ENCODE measurements at regions not wholly inside any gene's neighbourhood (a gene's known extent, or its start where the extent isn't known, plus 50 kb on each side); places are given as distances from the start of the nearest gene placed in this dataset.
"Not testable (repeated sequence)": the region's sequence is repeated elsewhere in the genome, so short reads cannot be mapped to it uniquely, and the experiment has no call there.

DNA sequence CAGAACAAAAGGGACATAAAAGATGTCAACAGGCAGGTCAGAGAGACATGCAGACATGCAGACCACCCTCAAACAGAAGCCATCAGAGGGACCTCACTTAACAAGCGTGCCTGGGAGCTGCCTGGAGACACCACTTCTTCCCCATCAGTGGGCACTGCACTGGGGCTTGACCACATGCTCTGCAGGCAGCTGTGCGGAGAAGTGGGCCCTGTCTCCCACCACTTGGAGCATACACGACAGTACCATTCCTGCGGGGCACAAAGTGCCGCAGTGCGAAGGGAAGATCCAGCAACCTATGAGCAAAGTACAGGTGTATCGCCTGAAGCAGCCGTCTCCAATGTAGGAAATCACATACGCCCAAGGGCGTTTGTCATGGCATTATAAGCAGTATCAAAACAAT lies 150.5 kb upstream of the FOXD4L5 start:
- Mint-ChIP-seq H3K27me3 (no peaks in the 10 kb centered on the region), H3K36me3 (ENCODE audit: insufficient read depth) (peaks cover 15% of the 10 kb centered on the region), H3K4me3 (ENCODE audit: low read depth) (no peak overlapping the region), H3K4me1 (ENCODE audit: low read depth) (no peaks in the 10 kb centered on the region), H3K9me3 (ENCODE audit: low read depth) (peaks cover 40% of the 10 kb centered on the region), H3K27ac (no peak overlapping the region)
- TF ChIP-seq, protein P1, sequence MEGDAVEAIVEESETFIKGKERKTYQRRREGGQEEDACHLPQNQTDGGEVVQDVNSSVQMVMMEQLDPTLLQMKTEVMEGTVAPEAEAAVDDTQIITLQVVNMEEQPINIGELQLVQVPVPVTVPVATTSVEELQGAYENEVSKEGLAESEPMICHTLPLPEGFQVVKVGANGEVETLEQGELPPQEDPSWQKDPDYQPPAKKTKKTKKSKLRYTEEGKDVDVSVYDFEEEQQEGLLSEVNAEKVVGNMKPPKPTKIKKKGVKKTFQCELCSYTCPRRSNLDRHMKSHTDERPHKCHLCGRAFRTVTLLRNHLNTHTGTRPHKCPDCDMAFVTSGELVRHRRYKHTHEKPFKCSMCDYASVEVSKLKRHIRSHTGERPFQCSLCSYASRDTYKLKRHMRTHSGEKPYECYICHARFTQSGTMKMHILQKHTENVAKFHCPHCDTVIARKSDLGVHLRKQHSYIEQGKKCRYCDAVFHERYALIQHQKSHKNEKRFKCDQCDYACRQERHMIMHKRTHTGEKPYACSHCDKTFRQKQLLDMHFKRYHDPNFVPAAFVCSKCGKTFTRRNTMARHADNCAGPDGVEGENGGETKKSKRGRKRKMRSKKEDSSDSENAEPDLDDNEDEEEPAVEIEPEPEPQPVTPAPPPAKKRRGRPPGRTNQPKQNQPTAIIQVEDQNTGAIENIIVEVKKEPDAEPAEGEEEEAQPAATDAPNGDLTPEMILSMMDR (IDR thresholded peaks at IDR 0.05; ENCODE audit: unreplicated experiment): no peak
- no peak for DNase-seq (ENCODE audit: low spot score, unreplicated experiment)

DNA sequence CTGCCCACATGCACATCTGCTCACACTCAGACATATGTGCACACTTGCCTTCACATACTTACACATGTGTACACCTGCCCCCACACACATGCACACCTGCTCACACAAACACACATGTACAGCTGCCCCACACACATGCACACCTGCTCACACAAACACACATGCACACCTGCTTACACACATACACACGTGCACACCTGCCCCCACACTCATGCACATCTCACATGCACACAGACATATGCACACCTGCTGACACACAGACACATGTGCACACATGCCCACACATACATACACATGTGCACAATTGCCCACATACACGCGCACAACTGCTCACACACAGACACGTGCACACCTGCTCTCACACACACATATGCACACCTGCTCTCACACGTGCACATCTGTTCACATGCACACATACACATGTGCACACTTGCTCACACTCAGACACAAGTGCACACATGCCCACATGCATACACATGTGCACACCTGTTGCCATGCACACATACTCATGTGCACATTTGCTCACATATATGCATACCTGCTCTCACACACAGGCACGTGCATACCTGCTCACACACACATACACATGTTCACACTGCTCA lies 147.8 kb upstream of the FOXD4L5 start:
- no peaks in the 10 kb centered on the region for H3K4me1 Mint-ChIP-seq (ENCODE audit: low read depth)
- no peaks in the 10 kb centered on the region for H3K27me3 Mint-ChIP-seq
- H3K4me3 Mint-ChIP-seq (ENCODE audit: low read depth): no peak overlapping the region
- no peak overlapping the region for H3K27ac Mint-ChIP-seq
- no peak for DNase-seq (ENCODE audit: low spot score, unreplicated experiment)
- H3K36me3 Mint-ChIP-seq (ENCODE audit: insufficient read depth): peaks cover 14% of the 10 kb centered on the region
- H3K9me3 Mint-ChIP-seq (ENCODE audit: low read depth): peaks cover 33% of the 10 kb centered on the region
- TF ChIP-seq, protein P1 (IDR thresholded peaks at IDR 0.05; ENCODE audit: unreplicated experiment): no peak

DNA sequence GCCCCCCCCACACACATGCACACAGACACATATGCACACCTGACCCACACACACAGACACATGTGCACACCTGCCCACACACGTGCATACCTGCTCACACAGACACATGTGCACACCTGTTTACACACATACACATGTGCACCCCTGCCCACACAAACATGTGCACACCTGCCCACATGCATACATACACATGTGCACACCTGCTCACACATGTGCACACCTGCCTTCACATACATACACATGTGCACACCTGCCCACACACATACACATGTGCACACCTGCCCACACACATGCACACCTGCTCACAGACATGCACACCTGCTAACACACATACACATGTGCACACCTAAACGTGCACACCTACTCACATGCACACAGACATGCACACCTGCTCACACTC lies 147.0 kb upstream of the FOXD4L5 start:
- Mint-ChIP-seq H3K4me3 (ENCODE audit: low read depth) (no peak overlapping the region), H3K9me3 (ENCODE audit: low read depth) (peaks cover 29% of the 10 kb centered on the region), H3K36me3 (ENCODE audit: insufficient read depth) (peaks cover 13% of the 10 kb centered on the region)

DNA sequence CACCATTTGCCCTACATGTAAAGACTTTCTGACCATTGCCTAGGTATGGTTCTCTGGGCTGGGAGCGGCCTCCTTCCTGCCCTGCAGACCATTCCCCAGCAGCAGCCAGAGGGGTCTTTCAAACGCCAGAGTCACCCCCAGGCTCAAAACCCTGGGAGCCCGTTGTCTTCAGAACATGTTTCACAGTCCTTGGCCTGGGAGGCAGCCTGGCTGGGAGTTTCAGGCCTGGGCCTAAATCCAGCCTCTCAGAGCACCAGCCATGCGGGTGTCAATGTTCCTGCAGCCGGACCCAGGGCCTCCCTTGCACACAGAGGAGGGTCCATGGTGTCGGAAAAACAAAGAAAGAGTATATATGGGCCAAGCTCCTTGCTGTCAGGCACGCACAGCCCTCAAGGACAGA lies 145.2 kb upstream of the FOXD4L5 start:
- DNase-seq (ENCODE audit: low spot score, unreplicated experiment): no peak
- no peaks in the 10 kb centered on the region for H3K27me3 Mint-ChIP-seq
- peaks cover 15% of the 10 kb centered on the region for H3K36me3 Mint-ChIP-seq (ENCODE audit: insufficient read depth)
- H3K27ac Mint-ChIP-seq: no peak overlapping the region
- no peak overlapping the region for H3K4me3 Mint-ChIP-seq (ENCODE audit: low read depth)
- TF ChIP-seq, protein P1 (IDR thresholded peaks at IDR 0.05; ENCODE audit: unreplicated experiment): no peak
- no peaks in the 10 kb centered on the region for H3K4me1 Mint-ChIP-seq (ENCODE audit: low read depth)
- H3K9me3 Mint-ChIP-seq (ENCODE audit: low read depth): peaks cover 28% of the 10 kb centered on the region

More for the DNA sequence above, 147.0 kb upstream of the FOXD4L5 start:
- no peaks in the 10 kb centered on the region for H3K27me3 Mint-ChIP-seq
- DNase-seq (ENCODE audit: low spot score, unreplicated experiment): no peak
- no peak overlapping the region for H3K27ac Mint-ChIP-seq
- TF ChIP-seq, protein P1 (IDR thresholded peaks at IDR 0.05; ENCODE audit: unreplicated experiment): no peak
- H3K4me1 Mint-ChIP-seq (ENCODE audit: low read depth): no peaks in the 10 kb centered on the region

DNA sequence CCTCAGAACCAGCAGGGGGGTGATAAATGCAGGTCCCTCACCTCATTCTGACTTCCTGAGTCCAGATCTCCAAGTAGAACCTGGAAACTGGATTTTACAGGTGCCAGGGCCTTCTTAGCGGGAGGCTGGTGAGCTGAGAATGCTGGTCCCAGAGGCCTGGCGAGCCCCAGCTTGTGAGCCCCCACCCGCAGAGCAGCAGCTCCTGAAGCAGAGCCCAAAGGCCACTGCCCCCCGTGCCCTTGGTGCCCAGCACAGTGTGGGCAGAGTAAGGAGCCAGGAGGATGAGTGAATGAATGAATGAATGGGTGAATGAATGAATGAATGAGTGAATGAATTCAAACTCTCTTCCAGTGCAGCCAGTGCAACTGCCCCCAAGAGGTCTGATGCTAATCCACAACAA lies 142.4 kb upstream of the FOXD4L5 start:
- H3K27ac Mint-ChIP-seq; H3K27me3 Mint-ChIP-seq; H3K4me1 Mint-ChIP-seq (ENCODE audit: low read depth); DNase-seq (ENCODE audit: low spot score, unreplicated experiment); H3K4me3 Mint-ChIP-seq (ENCODE audit: low read depth): not testable (repeated sequence)
- H3K36me3 Mint-ChIP-seq (ENCODE audit: insufficient read depth): peaks cover 10% of the 10 kb centered on the region
- peaks cover 35% of the 10 kb centered on the region for H3K9me3 Mint-ChIP-seq (ENCODE audit: low read depth)

DNA sequence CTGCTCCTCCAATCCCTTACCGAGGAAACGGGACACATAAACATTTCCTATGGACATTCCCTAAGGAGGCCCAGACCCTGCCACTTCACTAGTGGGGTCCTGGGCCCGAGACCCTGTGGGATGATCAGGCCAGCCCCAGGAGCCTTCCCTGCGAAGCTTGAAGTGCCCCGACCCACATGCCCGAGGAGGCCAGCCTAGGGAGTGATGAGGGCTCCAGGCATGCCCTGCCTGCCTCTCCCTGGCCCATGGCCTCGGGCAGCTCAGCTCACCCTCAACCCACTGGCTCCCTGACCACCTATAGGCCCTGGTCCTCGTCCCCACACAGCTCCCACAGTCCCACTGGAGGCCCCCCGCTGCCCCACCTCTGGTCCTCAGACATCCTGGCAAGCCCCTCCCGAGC lies 141.8 kb upstream of the FOXD4L5 start:
- H3K4me1 Mint-ChIP-seq (ENCODE audit: low read depth); H3K36me3 Mint-ChIP-seq (ENCODE audit: insufficient read depth); H3K27ac Mint-ChIP-seq; H3K27me3 Mint-ChIP-seq; DNase-seq (ENCODE audit: low spot score, unreplicated experiment); H3K4me3 Mint-ChIP-seq (ENCODE audit: low read depth): not testable (repeated sequence)
- peaks cover 35% of the 10 kb centered on the region for H3K9me3 Mint-ChIP-seq (ENCODE audit: low read depth)

All from progenitor cell of endocrine pancreas (in vitro differentiated cells).